HEK293 (cell line): ENCODE measurements at regions not wholly inside any gene's neighbourhood (a gene's known extent, or its start where the extent isn't known, plus 50 kb on each side); places are given as distances from the start of the nearest gene placed in this dataset.

Source experiments
- HOXA7 ChIP-seq: sonication (generic); formaldehyde crosslinking; IDR thresholded peaks from 2 replicates; pipeline ENCODE4 v1.8.1; 2022; ENCODE audit warnings: missing genetic modification reagents, borderline replicate concordance
- ZNF2 ChIP-seq: fragments of 450-650 bp; formaldehyde crosslinking; IDR thresholded peaks from 2 replicates; pipeline ENCODE4 v1.5.1; 2016; ENCODE audit warnings: missing biosample characterization, missing genetic modification characterization
- ZNF274 ChIP-seq, 2 experiments: fragments of 200-500 bp in 1 of 2; fragments of 450-650 bp in 1 of 2; sonication (Bioruptor generic) in 1 of 2; formaldehyde crosslinking in 1 of 2; IDR thresholded peaks; 2 replicates each; pipeline versions ENCODE4 v1.5.1 to v1.6.1; 2014 to 2016; ENCODE audit warnings: borderline replicate concordance in 1 of 2, inconsistent platforms in 1 of 2, low read length in 1 of 2, missing biosample characterization in 1 of 2, missing genetic modification characterization in 1 of 2
- ZNF292 ChIP-seq: fragments of 450-650 bp; formaldehyde crosslinking; IDR thresholded peaks from 2 replicates; pipeline ENCODE4 v1.5.1; 2016; ENCODE audit warnings: low read depth, missing biosample characterization, missing genetic modification characterization, borderline replicate concordance
- ZNF311 ChIP-seq: fragments of 450-650 bp; formaldehyde crosslinking; IDR thresholded peaks from 2 replicates; pipeline ENCODE4 v1.5.1; 2017; ENCODE audit warnings: missing biosample characterization, missing genetic modification characterization, borderline replicate concordance
- ZNF335 ChIP-seq: fragments of 450-650 bp; formaldehyde crosslinking; conservative IDR thresholded peaks from 2 replicates; pipeline ENCODE4 v1.5.1; 2016; ENCODE audit warnings: missing biosample characterization, missing genetic modification characterization
- ZNF433 ChIP-seq: fragments of 450-650 bp; formaldehyde crosslinking; IDR thresholded peaks from 2 replicates; pipeline ENCODE4 v1.5.1; 2016; ENCODE audit warnings: missing biosample characterization, missing genetic modification characterization, low read depth
- TF ChIP-seq, protein P1 (sequence below): fragments of 450-650 bp; formaldehyde crosslinking; IDR thresholded peaks from 2 replicates; pipeline ENCODE4 v1.5.1; 2016; ENCODE audit warnings: missing biosample characterization, missing genetic modification characterization
- TF ChIP-seq, protein P2 (sequence below): fragments of 450-650 bp; formaldehyde crosslinking; IDR thresholded peaks from 2 replicates; pipeline ENCODE4 v1.5.1; 2016; ENCODE audit warnings: missing biosample characterization, missing genetic modification characterization
- TF ChIP-seq, protein P3 (sequence below): fragments of 450-650 bp; formaldehyde crosslinking; IDR thresholded peaks from 2 replicates; pipeline ENCODE4 v1.5.1; 2016; ENCODE audit warnings: missing biosample characterization, missing genetic modification characterization, low read depth
- TF ChIP-seq, protein P4 (sequence below): fragments of 450-650 bp; formaldehyde crosslinking; IDR thresholded peaks from 2 replicates; pipeline ENCODE4 v1.5.1; 2016; ENCODE audit warnings: missing biosample characterization, missing genetic modification characterization
- TF ChIP-seq, protein P5 (sequence below): fragments of 450-650 bp; formaldehyde crosslinking; IDR thresholded peaks from 2 replicates; pipeline ENCODE4 v1.5.1; 2016; ENCODE audit warnings: missing biosample characterization, missing genetic modification characterization
- TF ChIP-seq, protein P6 (sequence below): fragments of 450-650 bp; formaldehyde crosslinking; IDR thresholded peaks from 2 replicates; pipeline ENCODE4 v1.5.1; 2016; ENCODE audit warnings: missing biosample characterization, missing genetic modification characterization
- TF ChIP-seq, protein P7 (sequence below): fragments of 450-650 bp; formaldehyde crosslinking; optimal IDR thresholded peaks from 2 replicates; pipeline ENCODE3; 2016; ENCODE audit warnings: missing biosample characterization, mild to moderate bottlenecking, missing genetic modification characterization

DNA sequence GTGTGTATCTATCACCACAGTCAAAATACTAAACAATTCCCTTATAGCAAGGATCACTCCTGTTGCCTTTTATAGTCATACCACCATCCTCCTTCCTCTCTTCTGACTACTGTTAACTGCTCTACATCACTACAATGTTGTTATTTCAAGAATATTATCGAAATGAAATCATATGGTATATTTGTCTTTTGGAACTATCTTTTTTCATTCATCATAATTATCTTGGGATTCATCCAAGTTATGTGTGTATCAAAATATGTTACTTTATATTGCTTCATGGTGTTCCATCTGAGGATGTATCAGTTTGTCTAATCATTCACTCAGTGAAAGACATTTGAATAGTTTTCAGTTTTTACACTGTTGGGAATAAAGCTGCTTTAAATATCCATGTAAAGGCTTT lies 1423.0 kb upstream of the PIK3C3 start:
- TF ChIP-seq, protein P1, sequence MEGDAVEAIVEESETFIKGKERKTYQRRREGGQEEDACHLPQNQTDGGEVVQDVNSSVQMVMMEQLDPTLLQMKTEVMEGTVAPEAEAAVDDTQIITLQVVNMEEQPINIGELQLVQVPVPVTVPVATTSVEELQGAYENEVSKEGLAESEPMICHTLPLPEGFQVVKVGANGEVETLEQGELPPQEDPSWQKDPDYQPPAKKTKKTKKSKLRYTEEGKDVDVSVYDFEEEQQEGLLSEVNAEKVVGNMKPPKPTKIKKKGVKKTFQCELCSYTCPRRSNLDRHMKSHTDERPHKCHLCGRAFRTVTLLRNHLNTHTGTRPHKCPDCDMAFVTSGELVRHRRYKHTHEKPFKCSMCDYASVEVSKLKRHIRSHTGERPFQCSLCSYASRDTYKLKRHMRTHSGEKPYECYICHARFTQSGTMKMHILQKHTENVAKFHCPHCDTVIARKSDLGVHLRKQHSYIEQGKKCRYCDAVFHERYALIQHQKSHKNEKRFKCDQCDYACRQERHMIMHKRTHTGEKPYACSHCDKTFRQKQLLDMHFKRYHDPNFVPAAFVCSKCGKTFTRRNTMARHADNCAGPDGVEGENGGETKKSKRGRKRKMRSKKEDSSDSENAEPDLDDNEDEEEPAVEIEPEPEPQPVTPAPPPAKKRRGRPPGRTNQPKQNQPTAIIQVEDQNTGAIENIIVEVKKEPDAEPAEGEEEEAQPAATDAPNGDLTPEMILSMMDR (tag by site-specific recombination) = no peak
- TF ChIP-seq, protein P2, sequence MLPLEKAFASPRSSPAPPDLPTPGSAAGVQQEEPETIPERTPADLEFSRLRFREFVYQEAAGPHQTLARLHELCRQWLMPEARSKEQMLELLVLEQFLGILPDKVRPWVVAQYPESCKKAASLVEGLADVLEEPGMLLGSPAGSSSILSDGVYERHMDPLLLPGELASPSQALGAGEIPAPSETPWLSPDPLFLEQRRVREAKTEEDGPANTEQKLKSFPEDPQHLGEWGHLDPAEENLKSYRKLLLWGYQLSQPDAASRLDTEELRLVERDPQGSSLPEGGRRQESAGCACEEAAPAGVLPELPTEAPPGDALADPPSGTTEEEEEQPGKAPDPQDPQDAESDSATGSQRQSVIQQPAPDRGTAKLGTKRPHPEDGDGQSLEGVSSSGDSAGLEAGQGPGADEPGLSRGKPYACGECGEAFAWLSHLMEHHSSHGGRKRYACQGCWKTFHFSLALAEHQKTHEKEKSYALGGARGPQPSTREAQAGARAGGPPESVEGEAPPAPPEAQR (tag by site-specific recombination) = no peak
- TF ChIP-seq, protein P3, sequence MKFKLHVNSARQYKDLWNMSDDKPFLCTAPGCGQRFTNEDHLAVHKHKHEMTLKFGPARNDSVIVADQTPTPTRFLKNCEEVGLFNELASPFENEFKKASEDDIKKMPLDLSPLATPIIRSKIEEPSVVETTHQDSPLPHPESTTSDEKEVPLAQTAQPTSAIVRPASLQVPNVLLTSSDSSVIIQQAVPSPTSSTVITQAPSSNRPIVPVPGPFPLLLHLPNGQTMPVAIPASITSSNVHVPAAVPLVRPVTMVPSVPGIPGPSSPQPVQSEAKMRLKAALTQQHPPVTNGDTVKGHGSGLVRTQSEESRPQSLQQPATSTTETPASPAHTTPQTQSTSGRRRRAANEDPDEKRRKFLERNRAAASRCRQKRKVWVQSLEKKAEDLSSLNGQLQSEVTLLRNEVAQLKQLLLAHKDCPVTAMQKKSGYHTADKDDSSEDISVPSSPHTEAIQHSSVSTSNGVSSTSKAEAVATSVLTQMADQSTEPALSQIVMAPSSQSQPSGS (tag by site-specific recombination) = no peak
- no peak for TF ChIP-seq ZNF292 (tag by site-specific recombination)
- TF ChIP-seq ZNF2 (tag by site-specific recombination) = no peak
- TF ChIP-seq, protein P4, sequence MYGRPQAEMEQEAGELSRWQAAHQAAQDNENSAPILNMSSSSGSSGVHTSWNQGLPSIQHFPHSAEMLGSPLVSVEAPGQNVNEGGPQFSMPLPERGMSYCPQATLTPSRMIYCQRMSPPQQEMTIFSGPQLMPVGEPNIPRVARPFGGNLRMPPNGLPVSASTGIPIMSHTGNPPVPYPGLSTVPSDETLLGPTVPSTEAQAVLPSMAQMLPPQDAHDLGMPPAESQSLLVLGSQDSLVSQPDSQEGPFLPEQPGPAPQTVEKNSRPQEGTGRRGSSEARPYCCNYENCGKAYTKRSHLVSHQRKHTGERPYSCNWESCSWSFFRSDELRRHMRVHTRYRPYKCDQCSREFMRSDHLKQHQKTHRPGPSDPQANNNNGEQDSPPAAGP = no peak
- TF ChIP-seq, protein P5, sequence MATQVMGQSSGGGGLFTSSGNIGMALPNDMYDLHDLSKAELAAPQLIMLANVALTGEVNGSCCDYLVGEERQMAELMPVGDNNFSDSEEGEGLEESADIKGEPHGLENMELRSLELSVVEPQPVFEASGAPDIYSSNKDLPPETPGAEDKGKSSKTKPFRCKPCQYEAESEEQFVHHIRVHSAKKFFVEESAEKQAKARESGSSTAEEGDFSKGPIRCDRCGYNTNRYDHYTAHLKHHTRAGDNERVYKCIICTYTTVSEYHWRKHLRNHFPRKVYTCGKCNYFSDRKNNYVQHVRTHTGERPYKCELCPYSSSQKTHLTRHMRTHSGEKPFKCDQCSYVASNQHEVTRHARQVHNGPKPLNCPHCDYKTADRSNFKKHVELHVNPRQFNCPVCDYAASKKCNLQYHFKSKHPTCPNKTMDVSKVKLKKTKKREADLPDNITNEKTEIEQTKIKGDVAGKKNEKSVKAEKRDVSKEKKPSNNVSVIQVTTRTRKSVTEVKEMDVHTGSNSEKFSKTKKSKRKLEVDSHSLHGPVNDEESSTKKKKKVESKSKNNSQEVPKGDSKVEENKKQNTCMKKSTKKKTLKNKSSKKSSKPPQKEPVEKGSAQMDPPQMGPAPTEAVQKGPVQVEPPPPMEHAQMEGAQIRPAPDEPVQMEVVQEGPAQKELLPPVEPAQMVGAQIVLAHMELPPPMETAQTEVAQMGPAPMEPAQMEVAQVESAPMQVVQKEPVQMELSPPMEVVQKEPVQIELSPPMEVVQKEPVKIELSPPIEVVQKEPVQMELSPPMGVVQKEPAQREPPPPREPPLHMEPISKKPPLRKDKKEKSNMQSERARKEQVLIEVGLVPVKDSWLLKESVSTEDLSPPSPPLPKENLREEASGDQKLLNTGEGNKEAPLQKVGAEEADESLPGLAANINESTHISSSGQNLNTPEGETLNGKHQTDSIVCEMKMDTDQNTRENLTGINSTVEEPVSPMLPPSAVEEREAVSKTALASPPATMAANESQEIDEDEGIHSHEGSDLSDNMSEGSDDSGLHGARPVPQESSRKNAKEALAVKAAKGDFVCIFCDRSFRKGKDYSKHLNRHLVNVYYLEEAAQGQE (tag by site-specific recombination) = no peak
- TF ChIP-seq ZNF335 (tag by site-specific recombination) = no peak
- TF ChIP-seq, protein P6, sequence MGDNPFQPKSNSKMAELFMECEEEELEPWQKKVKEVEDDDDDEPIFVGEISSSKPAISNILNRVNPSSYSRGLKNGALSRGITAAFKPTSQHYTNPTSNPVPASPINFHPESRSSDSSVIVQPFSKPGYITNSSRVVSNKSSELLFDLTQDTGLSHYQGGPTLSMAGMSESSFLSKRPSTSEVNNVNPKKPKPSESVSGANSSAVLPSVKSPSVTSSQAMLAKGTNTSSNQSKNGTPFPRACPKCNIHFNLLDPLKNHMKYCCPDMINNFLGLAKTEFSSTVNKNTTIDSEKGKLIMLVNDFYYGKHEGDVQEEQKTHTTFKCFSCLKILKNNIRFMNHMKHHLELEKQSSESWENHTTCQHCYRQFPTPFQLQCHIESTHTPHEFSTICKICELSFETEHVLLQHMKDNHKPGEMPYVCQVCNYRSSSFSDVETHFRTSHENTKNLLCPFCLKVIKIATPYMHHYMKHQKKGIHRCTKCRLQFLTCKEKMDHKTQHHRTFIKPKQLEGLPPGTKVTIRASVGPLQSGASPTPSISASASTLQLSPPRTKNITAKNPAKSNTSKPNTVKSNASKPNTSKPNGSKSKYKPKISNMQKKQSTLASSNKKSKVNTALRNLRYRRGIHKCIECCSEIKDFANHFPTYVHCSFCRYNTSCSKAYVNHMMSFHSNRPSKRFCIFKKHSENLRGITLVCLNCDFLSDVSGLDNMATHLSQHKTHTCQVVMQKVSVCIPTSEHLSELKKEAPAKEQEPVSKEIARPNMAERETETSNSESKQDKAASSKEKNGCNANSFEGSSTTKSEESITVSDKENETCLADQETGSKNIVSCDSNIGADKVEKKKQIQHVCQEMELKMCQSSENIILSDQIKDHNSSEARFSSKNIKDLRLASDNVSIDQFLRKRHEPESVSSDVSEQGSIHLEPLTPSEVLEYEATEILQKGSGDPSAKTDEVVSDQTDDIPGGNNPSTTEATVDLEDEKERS (tag by site-specific recombination) = no peak
- no peak for TF ChIP-seq ZNF311
- TF ChIP-seq HOXA7 = no peak
- TF ChIP-seq, protein P7, sequence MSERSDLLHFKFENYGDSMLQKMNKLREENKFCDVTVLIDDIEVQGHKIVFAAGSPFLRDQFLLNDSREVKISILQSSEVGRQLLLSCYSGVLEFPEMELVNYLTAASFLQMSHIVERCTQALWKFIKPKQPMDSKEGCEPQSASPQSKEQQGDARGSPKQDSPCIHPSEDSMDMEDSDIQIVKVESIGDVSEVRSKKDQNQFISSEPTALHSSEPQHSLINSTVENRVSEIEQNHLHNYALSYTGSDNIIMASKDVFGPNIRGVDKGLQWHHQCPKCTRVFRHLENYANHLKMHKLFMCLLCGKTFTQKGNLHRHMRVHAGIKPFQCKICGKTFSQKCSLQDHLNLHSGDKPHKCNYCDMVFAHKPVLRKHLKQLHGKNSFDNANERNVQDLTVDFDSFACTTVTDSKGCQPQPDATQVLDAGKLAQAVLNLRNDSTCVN (tag by site-specific recombination) = no peak
- TF ChIP-seq ZNF433 = no peak
- TF ChIP-seq ZNF274 (IDR thresholded peaks at IDR 0.05; ENCODE audit: low read length) = no peak
- no peak for TF ChIP-seq ZNF274 (tag by site-specific recombination; IDR thresholded peaks at IDR 0.05; ENCODE audit: borderline replicate concordance)
